ENCODE measurements at regions not wholly inside any gene's neighbourhood (a gene's known extent, or its start where the extent isn't known, plus 50 kb on each side); places are given as distances from the start of the nearest gene placed in this dataset.

- Histone ChIP-seq H4K20me1 (ENCODE audit: control insufficient read depth, insufficient read depth) (no peaks in the 10 kb centered on the region), H3K4me1 (ENCODE audit: control insufficient read depth, insufficient read depth, low read length) (no peaks in the 10 kb centered on the region), H3K27ac (ENCODE audit: control insufficient read depth, insufficient read depth) (no peak overlapping the region), H3K4me2 (ENCODE audit: control insufficient read depth, insufficient read depth) (no peak overlapping the region), H3K27me3 (replicated peaks in 1 of 2; ENCODE audit: control insufficient read depth in 2 of 2, insufficient read depth in 2 of 2, low read length in 1 of 2) (no peaks in the 10 kb centered on the region), H3K36me3 (ENCODE audit: control insufficient read depth in 2 of 2, insufficient read depth in 2 of 2, low read length in 1 of 2) (no peaks in the 10 kb centered on the region), H3K4me3 (no peak overlapping the region), H2AFZ (ENCODE audit: control insufficient read depth, low read depth, low read length) (no peak overlapping the region), H3K9ac (ENCODE audit: control insufficient read depth, insufficient read depth, low read length) (no peak overlapping the region), H3K9me3 (replicated peaks; ENCODE audit: control insufficient read depth, insufficient read depth, low read length) (peaks cover 9% of the 10 kb centered on the region), H3K79me2 (ENCODE audit: control insufficient read depth, insufficient read depth, low read length) (no peaks in the 10 kb centered on the region)
- FAIRE-seq (no peak), DNase-seq (ENCODE audit: low read depth, low spot score) (no peak), ATAC-seq (no peak)
- ChIA-PET POLR2A (no interaction called here), CTCF (no interaction called here), SMC1A (ENCODE audit: uncharacterized antibody, unreplicated experiment) (no interaction called here), RAD21 (ENCODE audit: unreplicated experiment) (no interaction called here)
- no TSS peak for BruUV-seq (replicated peaks)
- intact Hi-C loops (cut with micrococcal nuclease; ENCODE audit: unreplicated experiment), result no loop called here
- WGBS (ENCODE audit: insufficient coverage, insufficient replicate concordance, low lambda C conversion rate, missing lambda C conversion rate), result 55% methylated on average over 4 of the region's 4 CpGs
- TF ChIP-seq RBBP5 (conservative IDR thresholded peaks at IDR 0.05) (no peak), BCLAF1 (IDR thresholded peaks at IDR 0.05) (no peak), ZNF217 (IDR thresholded peaks at IDR 0.05) (no peak), ZBTB11 (CRISPR knock-in tag; IDR thresholded peaks at IDR 0.05) (no peak), ZNF24 (IDR thresholded peaks at IDR 0.05) (no peak), SREBF2 (IDR thresholded peaks at IDR 0.05; ENCODE audit: low read length) (no peak), ZBTB4 (CRISPR knock-in tag; IDR thresholded peaks at IDR 0.05) (no peak), CBX5 (IDR thresholded peaks at IDR 0.05; ENCODE audit: low read depth) (no peak), EZH2 (IDR thresholded peaks at IDR 0.05; ENCODE audit: borderline replicate concordance, control insufficient read depth, low read depth, low read length) (no peak)
- in situ Hi-C loops (cut with MboI), result no loop called here
Measured at GRCh38 chr2:207418419-207418818, 111.3 kb upstream of the CREB1 start.

Measured in GM12878 (cell line).